ENCODE measurements at regions not wholly inside any gene's neighbourhood (a gene's known extent, or its start where the extent isn't known, plus 50 kb on each side); places are given as distances from the start of the nearest gene placed in this dataset.

DNA sequence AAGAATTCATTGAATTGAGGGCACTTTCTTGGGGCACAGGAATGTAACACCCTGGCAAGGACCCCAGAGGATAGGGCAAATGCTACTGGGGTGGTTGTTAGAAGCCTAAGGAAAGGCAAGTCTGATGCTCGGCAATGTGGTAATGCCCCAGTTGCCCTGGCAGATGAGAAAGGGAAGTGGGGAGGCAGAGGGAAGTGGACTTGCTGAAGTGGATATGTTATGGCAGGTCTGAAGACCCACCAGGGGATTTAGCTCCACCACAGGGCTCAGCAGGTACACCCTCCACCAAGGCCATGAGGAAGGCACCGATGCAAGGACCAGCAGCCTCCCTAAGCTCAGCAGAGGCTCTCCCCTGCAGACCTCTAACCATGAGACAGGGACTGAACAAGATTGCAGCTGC, 184.8 kb downstream of the IRX5 start:
- DNase-seq (ENCODE audit: low read depth) = no peak

DNA sequence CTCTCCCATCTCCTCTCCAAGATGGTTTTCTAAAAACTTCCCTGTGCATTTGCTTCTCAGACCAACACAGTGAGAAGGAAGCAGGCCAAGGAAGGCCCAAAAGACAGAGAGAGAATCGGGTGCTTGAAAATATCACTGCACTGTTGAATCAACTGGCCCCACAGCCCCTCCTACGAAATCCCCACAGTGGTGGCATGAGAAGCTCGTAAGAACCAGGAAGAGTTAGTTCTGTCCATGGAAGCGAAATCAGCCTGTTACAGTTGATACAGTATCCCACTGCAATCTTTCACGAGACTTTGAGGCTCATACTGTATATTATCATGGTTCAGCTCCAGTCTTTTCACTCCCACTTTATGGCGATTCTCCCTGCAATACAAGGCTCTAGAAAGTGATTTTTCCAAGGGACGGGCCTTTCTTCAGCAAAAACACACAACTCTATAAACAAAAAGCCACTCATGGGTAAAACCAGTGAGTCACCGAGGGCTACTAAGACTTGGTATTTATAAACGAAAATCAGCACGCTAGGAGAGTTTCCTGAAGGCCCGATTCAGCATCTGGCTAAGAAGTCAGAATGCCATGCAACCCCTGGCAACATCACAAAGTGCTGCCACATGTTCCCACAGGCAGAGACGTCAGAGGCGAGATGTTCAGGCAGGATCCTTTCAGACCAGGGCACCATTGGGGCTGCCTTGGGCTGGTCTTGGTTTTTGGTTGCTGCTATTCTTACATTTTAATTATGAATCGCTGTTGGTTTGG, 185.7 kb downstream of the IRX5 start:
- DNase-seq (ENCODE audit: low read depth) = peak; percentile 24

DNA sequence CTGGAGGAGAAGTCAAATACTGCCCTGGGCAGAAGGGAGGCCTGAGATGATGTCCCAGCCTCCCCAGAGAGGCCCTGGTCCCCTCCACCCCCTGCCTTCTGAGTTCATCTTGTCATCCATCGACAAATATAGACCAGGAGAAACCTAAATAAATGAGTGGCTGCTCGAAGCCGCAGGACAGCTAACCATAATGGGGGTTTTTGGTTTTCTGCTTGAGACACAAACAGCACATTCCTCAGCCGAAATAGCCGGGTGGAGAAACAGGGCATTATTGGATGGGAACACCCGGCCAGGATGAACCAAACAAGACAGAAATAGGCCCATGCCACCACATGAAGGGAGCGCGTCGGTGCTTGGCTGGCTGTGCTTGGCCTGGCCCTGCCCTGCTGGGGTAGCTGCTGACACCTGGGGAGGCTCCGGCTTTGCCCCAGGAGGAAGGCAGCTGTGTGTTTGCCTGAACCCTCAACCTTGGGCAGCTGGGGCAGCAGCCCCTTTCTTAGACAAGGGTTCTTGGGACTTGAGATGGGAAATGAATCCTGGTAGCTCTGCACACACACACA, 188.1 kb downstream of the IRX5 start:
- DNase-seq (ENCODE audit: low read depth) = no peak

DNA sequence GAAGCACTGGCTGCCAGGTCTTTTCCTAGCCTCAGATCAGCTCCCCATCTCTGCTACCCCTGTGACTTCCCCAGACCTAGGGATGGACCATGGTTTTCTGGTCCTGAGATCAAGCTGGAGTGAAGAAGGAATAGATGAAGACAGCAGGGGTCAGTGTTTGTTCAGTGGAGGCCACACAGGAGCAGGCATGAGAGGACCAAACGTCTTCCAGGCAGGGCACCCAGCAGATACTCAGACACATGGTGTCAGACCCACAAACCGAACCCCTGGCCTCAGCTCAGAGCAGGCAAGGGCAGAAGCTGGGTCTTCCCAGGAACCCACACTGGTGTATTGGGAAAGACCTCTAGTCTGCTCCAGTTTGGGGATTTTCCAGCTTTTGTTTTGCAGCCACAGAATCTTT, 189.7 kb downstream of the IRX5 start:
- DNase-seq (ENCODE audit: low read depth) = no peak

DNA sequence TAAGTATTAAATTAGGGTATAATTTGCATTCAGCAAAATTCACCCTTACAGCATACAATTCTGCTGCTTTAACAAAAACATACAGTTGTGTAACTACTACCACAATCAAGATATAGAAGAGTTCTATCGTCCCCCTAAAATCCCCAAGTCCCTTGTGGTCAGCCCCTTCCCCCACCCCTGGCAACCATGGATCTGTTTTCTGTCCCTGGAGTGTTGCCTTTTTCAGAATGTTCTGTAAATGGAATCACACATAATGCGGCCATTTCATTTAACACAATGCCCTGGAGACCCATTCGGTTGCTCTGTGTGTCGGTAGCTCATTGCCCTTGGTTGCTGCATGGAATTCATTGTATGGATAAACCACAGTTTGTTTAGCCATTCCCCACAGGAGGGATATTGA, 190.2 kb downstream of the IRX5 start:
- DNase-seq (ENCODE audit: low read depth) = no peak

DNA sequence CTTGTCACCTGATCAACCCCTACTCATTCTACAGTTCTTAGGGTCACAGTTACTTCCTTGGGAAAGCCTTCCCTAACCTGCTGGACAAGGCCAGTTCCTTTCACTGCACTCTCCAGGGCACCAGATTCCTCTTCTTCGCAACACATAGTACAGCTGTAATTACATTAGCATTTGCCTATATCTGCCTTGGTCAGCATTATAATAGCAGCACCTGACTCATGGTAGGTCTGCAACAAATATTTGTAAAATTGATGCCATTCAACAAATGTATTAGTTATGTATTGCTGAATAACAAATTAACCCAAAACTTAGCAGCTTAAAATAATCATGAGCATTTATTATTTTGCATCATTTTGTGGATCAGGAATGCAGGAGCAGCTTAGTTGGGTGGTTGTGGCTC, 193.0 kb downstream of the IRX5 start:
- no peak for DNase-seq (ENCODE audit: low read depth)

DNA sequence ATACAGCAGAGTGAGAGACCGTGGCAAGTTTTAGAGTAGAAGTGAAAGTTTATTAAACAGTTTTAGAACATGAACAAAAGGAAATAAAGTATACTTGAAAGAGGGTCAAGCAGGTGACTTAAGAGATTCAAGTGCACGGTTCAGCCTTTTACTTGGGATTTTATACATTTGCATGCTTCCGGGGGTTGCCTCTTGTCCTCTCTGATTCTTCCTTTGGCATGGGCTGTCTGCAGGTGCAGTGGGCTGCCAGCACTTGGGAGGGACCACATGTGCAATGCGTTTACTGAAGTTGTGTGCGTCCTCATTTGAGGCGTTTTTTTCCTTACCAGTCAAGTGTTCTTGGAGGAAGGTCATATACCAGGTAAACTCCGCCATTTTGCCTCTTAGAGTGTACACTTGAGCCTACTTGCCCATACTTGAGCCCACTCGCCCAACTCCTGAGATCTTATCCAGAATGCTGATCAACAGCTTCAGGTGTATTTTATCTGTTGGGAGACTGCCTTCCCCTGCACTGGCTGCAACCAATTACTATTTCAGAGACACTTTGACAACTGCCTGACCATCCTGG, 195.2 kb downstream of the IRX5 start:
- DNase-seq (ENCODE audit: low read depth) = no peak

DNA sequence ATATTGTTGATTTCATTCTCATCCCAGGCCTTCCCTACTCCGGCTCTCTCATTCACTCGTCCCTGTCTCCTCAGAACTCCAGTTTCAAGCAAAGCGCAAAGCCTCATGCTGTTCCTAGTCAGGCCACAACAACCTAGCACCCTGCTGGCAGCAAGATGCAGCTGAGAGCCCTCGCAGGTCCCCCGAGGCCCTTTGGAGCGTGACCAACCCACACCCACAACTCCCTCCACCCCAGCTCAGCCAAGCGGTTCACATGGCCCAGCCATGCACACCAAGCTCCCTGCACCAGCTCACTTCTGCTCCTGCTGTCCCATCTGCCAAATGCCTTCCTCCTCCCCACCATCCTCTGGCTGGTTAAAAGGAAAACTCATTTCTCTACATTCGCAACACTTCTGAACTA, 195.8 kb downstream of the IRX5 start:
- DNase-seq (ENCODE audit: low read depth) = no peak

DNA sequence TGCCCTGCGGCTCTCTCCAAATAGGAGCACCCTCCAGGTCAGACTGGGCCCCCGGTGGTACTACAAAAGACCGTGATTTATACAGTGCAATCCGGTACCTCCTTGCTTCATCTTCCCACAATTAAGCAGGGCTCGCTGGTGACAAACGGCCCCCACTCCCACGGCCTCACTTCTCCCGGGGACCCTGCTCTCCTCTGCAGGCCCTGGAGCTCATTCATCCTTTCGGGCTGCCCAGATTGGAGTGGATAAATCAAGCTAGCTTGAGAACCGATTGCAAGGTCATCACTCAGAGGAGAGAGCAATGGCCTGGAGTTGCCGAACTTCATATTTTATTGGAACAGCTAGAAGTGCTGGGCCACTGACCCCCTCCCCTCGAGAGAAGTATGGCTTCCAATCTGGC, 193.5 kb upstream of the IRX6 start:
- DNase-seq (ENCODE audit: low read depth) = no peak

DNA sequence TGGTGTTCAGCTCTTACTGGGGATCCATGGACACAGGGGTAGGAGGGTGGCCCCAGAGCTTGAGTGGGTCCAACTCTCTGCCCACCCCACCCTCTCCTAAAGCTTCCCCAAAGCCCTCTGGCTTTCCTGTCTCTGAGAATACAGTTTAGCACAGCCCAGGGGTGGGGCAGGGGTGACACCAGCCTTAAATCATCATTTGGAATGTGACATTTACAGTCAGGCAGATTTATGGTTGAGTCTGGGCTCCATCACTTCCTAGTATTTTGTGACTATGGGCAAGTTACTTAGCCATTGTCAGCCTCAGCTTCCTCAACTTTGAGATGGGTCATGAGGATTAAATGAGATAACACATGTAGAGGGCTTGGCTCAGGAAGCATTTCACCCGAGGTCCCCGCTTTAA, 193.1 kb upstream of the IRX6 start:
- DNase-seq (ENCODE audit: low read depth) = no peak

DNA sequence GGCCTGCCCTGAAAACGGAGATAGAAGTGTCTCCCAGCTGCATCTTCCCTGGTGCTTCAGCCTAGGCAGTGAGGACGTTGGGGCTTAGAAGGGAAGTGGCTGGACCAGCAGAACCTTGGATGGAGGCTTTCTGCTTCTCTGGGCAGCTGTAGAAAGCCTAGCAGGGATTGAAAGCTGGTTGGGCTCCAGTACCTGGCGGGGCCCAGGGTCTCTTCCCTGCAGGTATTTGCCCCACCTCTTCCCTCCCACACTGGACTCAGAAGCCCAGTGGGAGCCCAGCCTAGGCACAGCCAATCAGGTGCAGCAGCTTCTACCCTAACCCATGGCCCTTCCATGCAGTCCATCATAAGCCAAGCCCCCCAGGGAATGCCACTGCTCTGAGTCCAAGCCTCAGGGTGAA, 190.3 kb upstream of the IRX6 start:
- DNase-seq (ENCODE audit: low read depth) = no peak

DNA sequence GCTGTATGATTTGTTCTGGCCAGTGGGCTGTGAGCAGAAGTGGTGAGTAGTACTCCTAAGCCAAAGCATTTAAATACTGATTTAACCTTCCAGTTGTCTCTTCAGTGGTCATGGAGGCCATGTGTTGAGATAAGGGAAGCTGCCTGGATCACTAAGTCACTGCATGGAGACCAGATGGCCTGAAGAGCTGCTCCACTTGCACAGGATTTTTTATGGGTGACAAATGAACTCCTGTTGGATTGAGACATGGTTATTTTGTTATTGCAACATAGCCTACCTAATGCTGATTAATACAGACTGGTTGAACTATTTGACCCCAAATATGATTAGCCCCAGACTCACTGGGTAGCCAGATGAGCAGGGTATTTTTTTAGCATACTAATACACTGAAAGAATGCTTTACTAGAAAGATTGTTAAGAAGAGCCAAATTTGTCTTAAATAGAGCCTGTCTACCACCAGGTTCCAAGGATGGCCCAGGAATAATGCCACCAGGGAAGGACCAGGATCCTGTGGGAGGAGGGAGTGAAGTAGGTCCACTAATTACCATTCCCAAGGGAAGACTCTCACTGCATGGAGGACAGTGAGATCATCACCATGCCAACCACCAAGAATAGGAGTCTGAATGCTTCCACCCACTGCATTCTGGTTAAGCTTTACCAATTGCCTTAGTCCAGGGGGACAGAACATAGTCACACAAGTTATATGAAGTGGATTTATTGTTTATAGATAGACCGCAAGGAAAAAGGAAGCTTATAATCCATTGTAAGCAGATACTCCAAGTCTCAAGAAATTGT, 187.4 kb upstream of the IRX6 start:
- DNase-seq (ENCODE audit: low read depth) = no peak

DNA sequence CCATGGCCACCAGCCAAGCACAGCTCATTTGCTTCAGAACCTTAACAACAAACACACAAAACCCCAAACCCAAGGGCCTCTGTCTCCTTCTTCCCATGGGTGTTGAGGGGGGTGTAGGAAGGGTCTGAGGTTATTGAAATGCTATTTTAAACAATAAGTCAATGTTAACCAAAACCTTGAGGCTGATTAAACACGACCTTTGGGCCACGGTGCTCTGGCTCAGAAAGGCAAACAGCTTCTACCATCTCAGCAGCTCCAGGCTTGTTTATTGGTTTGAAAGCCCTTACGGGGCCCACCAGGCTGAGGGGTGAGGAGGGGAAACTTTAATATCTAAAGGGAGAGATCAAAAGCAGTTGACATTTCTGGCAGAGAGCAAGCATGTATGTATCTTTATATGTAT, 185.7 kb upstream of the IRX6 start:
- no peak for DNase-seq (ENCODE audit: low read depth)

DNA sequence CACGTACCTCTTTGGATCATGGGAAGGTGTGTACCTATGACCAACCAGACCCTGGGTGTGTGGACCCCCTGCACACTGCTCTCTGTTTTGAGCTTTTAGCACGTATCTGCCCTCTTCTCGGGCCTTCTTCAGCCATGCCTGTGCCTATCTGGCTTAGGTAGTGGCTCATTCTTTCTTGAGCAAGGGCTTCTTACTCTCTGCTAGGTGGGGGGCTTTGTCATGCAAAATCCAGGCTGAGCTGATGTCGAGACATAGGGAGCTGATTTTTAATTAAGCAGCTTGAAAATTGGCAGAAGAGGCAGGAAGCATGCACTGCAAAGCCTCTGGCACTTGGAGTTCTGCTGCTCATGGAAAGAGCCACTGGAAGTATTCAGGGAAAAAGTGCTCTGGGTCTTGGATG, 181.6 kb upstream of the IRX6 start:
- no peak for DNase-seq (ENCODE audit: low read depth)

DNA sequence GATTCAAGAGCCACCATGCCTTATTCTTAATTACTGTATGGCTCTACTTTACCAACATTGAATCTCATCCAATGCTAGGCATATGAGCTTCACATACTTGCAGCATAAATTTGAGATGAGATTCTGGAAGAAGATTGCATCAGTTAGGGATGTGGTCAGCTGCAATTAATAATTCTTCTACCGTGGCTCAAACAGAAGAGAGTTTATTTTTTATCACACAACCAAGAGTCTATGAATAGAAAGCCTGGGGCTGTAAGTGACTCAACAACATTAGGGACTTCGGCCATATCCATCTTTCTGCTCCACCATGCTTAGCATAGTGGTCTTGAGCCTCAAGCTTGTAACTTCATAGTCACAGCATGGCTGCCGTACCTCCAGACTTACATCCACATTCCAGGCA, 179.4 kb upstream of the IRX6 start:
- no peak for DNase-seq (ENCODE audit: low read depth)

DNA sequence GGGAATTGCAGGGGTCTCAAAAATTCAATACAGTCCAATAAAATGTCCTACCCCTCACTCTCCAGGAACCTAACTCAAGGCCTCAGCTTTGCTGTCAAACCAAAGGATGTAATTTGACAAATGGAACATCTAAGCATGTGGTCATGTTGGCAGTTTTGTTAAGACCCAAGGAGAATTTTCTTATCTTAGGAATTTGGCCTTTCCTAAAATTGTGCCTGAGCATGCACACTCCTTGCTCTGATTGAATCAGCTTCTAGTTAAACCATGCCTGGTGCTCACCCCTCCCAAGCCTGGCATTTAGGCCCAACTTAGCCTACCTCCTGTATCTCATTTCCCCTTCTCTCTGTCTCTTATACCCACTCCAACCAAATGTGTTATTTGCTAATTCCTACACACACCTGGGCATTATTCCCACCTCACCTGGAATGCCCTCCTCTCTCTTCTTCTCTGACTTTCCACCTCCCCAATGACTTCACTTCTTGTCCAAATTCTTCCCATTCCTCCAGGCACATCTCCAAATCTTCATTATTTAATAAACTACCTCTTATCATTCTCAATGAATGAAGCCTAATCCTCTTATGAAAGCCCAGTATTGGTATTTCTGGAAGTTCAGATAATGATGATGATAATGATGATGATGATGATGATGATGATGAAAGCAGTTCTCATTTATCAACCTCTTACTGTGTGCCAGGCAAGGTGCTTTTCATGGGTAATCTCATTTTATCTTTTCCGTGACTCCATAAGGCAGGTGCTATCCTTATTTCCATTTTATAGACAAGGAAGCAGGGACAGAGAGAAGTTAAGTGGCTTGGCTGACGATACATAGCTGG, 178.0 kb upstream of the IRX6 start:
- no peak for DNase-seq (ENCODE audit: low read depth)

DNA sequence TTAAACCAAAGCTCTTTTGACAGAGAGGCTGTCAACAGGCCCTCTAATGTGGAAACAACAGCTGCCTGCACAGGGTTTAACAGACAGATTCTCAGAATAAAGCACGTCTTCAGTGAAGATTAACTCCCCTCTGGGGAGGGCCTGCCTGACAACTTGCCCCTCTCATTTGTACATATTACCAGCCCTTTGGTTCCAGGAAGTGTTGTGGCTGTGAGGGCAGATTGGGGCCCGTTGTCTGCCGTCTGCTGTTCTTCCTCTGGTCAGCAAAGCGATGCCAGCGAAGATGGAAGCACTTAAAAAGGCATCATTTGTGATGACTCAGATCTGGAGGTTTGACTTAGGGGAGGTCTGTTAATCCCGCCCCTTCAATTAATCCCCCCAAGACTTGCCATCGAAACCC, 177.0 kb upstream of the IRX6 start:
- no peak for DNase-seq (ENCODE audit: low read depth)

DNA sequence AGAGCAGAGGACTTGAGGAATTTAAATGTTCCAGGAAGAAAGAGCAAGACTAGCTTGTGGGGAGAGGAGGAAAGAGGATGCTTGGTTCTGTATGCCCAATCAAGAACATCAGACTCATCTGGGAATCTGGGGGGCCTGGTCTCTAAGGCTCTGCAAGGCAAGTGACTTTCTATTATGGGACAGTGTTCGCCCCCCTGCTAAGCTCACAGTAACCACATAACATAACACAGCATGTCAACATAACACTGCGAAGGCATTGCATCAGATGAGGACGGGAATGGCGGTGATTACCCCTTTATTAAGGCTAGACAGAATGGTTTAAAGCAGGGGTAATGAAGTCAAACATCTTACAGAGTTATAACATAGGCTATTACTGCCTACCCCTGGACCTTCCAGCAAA, 176.6 kb upstream of the IRX6 start:
- no peak for DNase-seq (ENCODE audit: low read depth)

DNA sequence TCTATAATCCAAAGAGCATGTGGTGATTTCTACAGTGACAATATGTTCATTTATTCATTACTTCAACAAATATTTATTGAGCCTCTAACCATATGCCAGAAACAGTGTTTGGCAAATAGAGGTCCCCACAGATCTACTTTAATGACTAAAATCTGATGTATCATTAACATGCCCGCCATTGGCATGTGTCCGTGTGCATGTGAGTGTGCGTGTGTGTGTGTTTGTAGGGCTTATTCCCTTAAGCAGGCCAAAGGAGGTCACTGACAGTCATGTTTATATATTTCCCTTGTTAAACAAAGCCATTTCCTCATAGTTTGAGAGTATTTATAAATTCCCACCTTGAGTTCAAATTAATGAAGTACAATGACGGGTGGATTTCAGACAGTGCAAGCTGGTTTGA, 174.4 kb upstream of the IRX6 start:
- no peak for DNase-seq (ENCODE audit: low read depth)

DNA sequence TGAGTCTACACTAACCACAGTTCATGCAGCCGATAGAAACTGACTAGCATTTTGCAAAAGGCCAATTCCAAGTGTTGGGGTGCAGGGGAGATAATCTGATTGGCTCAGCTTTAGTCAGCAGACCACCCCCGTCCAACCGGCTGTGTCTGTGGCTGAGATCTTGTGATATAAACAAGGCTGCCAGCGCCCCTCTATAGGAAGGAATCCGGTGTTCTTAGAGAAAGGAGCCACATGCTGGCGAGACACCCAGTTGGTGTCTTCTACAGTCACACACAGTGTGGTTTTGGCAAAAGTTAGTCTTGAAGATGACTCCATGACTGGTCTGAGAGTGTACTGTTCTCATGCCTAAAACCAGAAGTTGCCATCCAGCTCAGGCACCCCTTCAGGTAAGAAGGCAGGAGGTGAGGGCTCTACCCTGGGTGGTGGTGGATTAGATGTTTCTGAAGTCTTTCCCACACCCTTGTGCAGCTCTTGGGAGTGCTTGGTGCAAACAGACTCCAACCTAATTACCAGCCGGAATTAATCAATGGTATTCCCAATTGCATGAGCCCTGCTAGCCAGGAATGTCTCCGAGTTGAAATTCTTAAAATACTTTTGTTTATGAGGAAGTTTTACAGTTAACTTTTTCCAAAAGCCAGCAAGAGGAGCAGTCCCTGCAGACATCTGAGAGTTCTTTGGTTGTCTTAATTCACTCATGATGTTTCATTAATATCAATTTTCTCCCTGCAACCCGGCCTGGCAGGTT, 172.3 kb upstream of the IRX6 start:
- DNase-seq (ENCODE audit: low read depth) = no peak

DNA sequence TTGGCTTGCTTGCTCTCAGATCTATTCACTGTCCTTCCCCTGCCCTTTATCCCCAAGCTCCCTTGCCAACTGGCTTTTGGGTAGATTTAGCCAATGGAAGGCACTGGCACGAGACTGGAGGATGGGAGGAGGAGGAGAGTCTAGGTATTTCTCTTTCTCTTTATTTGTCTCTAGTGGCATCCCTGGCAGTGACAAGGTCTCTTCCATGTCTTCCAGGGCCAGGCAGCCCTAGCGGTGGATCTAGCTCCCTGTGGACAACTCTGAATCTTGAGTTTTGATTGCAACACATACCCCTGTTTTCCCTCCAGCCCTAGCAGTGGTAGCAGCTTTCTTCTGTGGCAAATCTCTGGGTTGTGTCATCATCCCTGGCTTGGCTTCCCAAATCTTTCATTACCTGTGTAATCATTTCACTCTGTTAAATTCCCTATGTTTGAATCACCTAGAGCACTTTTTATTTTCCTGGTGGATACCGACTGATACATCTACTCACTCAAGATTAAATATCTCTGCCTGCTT, 171.1 kb upstream of the IRX6 start:
- no peak for DNase-seq (ENCODE audit: low read depth)

Measured in myocyte (in vitro differentiated cells).